Mucosa of rectum (tissue), 2 donors: ENCODE measurements at regions not wholly inside any gene's neighbourhood (a gene's known extent, or its start where the extent isn't known, plus 50 kb on each side); places are given as distances from the start of the nearest gene placed in this dataset.

Experiments used
- H3K27ac ChIP-seq, 2 donors: one replicate each; pipeline ENCODE4 v1.7.0; 2013; ENCODE audit warnings: inconsistent platforms in 2 of 2, low read depth in 2 of 2, low read length in 2 of 2
- H3K27me3 ChIP-seq, 2 donors: one replicate each; pipeline ENCODE4 v1.7.0; 2013; ENCODE audit warnings: low read length in 2 of 2; ENCODE audit not compliant: control insufficient read depth in 2 of 2, insufficient read depth in 2 of 2
- H3K36me3 ChIP-seq, 2 donors: one replicate each; pipeline ENCODE4 v1.7.0; 2013; ENCODE audit warnings: low read length in 2 of 2; ENCODE audit not compliant: control insufficient read depth in 2 of 2, insufficient read depth in 2 of 2
- H3K4me1 ChIP-seq, 2 donors: one replicate each; pipeline ENCODE4 v1.7.0; 2013; ENCODE audit warnings: low read length in 2 of 2, mild to moderate bottlenecking in 1 of 2; ENCODE audit not compliant: control insufficient read depth in 2 of 2, insufficient read depth in 2 of 2
- H3K4me3 ChIP-seq, 2 donors: one replicate each; pipeline ENCODE4 v1.7.0; 2013; ENCODE audit warnings: low read length in 2 of 2
- H3K9ac ChIP-seq, 2 donors: one replicate each; pipeline ENCODE4 v1.7.0; 2013; ENCODE audit warnings: low read length in 2 of 2, low read depth in 1 of 2, mild to moderate bottlenecking in 1 of 2
- H3K9me3 ChIP-seq, 2 donors: one replicate each; pipeline ENCODE4 v1.7.0; 2013; ENCODE audit warnings: low read length in 2 of 2; ENCODE audit not compliant: control insufficient read depth in 2 of 2
- donor health status: healthy.
- donor health status: Normal muscosa, but diverticular disease.

DNA sequence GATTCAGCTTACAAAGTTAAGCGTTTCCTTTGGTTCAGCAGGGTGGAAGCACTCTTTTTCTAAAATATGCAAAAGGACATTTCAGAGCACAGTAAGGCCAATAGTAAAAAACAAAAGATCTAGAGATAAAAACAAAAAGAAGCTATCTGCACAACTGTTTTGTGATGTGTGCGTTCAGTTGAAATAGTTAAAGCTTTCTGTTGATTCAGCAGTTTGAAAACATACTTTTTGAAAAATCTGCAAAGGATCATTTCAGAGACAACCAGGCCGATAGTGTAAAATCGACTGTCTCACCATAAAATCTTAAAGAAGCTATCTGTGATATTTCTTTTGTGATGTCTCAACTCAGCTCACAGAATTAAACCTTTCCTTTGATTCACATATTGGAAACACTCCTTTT lies 300.0 kb upstream of the ALG10B start:
- H3K9ac ChIP-seq: no peak overlapping the region
- no peak overlapping the region for H3K4me3 ChIP-seq
- no peaks in the 10 kb centered on the region for H3K27me3 ChIP-seq
- no peaks in the 10 kb centered on the region for H3K36me3 ChIP-seq
- H3K27ac ChIP-seq: no peak overlapping the region
- H3K9me3 ChIP-seq: peaks cover 8% of the 10 kb centered on the region in 2 donors
- no peaks in the 10 kb centered on the region for H3K4me1 ChIP-seq

DNA sequence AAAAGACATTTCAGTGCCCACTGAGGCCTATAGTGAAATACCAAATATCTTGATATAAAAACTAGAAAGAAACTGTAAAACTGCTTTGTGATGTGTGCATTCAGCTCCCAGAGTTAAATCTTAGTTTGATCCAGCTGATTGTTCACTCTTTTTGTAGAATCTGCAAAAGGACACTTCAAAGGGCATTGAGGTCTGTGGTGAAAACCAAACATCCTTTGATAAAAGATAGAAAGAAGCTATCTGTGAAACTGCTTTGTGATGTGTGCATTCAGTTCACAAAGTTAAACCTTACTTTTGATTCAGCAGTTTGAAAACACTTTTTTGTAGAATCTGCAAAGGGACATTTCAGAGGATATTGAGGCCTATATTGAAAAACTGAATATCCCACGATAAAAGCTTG lies 290.7 kb upstream of the ALG10B start:
- Histone ChIP-seq H3K4me3 (no peak overlapping the region), H3K36me3 (no peaks in the 10 kb centered on the region), H3K9ac (no peak overlapping the region), H3K27ac (no peak overlapping the region), H3K9me3 (peaks cover 0 to 10% of the 10 kb centered on the region in 2 donors), H3K4me1 (no peaks in the 10 kb centered on the region), H3K27me3 (no peaks in the 10 kb centered on the region)

DNA sequence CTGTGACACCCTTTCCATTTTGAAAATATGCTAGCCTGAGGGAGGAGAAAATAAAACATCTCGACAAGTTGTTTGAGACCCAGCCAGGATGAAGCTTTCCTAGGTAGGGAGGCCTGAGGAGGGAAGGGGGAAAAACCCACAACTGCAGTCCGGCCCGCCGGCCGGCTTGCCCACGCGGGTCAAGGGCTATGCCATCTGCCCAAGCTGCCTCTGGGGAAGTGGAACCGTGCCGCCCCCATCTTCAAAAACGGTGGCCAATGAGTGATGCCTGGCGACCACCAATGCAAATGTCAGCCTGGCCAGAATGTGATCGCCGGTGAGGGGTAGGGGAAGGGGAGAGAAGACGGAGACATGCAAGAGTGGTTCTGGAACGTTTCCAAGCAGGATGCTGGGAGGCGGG lies 263.5 kb upstream of the ALG10B start:
- Histone ChIP-seq H3K36me3 (no peaks in the 10 kb centered on the region), H3K4me1 (no peaks in the 10 kb centered on the region), H3K27ac (no peak overlapping the region), H3K9ac (no peak overlapping the region), H3K9me3 (peaks cover 0 to 3% of the 10 kb centered on the region in 2 donors), H3K27me3 (no peaks in the 10 kb centered on the region), H3K4me3 (no peak overlapping the region)

DNA sequence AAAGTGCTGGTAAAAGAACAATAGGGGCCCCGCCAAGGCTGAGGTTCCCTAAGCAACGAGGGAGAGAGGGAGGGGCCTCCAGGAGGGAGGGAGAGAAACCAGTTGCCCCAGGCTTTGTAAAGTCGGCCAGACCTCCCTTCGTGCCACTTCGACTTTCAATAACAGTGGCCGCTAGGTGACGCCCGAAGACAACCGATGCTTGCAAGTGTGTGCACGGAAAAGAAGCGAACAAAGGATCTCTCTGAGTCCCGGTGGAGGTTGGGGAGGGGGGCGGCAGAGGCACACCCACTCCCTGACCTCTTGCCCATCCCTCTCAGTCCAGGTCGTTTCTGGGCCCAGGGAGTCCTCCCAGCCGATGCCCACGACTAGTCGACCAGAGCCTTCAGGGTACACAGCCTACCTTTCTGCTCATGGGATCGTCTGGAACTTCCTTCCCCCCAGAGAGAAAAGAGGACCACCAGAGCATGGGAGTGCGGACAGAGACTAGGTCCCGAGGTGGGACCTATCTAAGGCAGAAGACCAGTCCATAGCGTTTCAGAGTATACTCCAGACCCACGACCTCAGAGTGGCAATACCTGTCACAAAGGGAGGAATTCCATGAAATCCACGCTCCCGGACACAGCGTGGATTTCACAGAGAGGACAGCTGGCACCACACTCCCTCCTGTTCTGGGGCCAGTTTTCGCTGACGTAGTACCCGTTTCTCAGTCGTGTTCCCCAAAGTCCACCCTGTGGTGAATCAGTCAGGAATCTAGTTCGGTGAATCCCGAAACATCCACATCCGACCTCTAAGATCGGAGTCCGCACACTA lies 262.7 kb upstream of the ALG10B start:
- H3K4me3 ChIP-seq: no peak overlapping the region

DNA sequence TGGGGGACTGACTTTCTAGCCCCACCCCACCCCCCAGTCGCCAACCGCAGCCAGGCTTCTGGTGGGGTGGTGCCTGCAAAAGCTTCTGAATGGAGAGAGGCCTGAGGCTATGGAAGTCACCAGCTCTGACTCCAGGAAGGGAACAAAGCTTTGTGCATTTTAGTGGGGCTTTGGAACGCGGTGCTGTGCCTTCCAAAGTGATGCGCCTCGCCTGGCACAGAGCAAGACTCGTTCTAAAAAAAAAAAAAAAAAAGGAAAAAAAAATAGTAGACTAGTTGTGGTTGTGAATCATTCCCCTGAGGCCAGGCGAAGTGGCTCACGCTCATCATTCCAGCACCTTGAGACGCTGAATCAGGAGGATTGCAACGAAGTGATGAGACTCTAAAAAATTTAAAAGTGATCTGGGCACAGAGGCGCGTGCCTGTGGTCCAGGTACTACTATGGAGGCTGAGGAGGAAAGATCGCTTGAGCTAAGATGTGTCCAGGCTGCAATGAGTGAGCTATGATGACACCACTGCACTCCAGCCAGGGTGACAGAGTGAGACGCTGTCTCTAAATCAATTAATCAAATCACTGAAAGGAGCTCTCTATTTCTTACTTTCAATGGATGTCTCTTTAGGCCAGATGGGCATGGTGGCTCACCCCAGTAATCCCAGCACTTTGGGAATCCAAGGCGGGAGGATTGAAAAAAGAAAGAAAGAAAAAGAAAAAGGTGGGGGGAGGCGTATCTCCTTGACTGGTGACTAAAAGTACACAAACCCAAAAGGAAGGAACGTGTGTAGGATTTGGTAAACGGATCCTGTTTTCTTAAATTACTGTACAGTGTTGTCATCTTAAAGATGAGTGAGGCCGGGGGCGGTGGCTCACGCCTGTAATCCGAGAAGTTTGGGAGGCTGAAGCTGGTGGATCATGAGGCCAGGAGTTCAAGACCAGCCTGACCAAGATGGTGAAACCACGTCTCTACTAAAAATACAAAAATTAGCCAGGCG lies 259.6 kb upstream of the ALG10B start:
- Histone ChIP-seq H3K4me3 (no peak overlapping the region), H3K9me3 (no peaks in the 10 kb centered on the region), H3K9ac (no peak overlapping the region), H3K4me1 (no peaks in the 10 kb centered on the region), H3K27me3 (no peaks in the 10 kb centered on the region), H3K36me3 (no peaks in the 10 kb centered on the region), H3K27ac (no peak overlapping the region)

More for the DNA sequence above, 262.7 kb upstream of the ALG10B start:
- H3K36me3 ChIP-seq: no peaks in the 10 kb centered on the region
- H3K27me3 ChIP-seq: no peaks in the 10 kb centered on the region
- no peak overlapping the region for H3K27ac ChIP-seq
- no peak overlapping the region for H3K9ac ChIP-seq
- peaks cover 0 to 3% of the 10 kb centered on the region in 2 donors for H3K9me3 ChIP-seq
- H3K4me1 ChIP-seq: no peaks in the 10 kb centered on the region

DNA sequence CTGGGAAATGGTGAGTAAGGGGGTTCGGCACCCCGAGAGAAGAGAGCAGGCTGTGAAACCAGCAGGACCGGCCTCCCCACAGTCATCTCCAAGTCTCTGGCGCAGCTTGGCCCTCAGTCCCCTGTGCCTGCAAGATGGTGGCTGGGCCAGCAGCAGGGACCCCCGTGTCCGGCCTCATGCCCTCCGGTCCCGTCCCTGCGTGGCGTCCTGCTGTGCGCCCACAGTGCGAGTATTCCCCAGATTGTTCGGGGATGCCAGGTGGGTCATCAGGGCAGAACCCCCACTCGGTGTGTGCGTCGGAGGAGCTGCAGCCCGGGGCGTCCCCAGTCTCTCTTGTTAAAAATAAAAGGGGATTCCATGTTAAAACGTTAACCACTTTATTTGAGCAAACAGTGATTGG lies 216.9 kb upstream of the ALG10B start:
- no peaks in the 10 kb centered on the region for H3K27me3 ChIP-seq

DNA sequence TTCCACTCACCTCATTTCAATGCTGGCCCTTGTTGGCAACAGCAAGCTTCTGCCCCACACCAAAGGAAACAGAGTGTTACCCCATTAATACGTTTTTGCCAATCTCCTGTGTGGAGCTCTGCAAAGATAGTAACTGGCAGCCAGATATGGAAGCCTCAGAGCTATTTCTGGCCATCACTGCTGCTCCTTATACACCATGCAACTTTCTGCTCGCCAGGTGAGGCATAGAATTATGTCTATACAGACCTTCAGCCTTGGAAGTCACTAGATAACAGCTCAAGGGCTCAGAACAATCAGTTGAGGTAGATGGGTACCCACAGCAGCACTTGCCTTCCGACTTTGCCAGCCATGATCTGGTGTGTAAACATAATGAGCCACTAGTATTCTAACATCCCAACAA lies 214.8 kb upstream of the ALG10B start:
- Histone ChIP-seq H3K4me1 (no peaks in the 10 kb centered on the region), H3K9me3 (no peaks in the 10 kb centered on the region), H3K36me3 (no peaks in the 10 kb centered on the region), H3K9ac (no peak overlapping the region), H3K4me3 (no peak overlapping the region), H3K27ac (no peak overlapping the region), H3K27me3 (no peaks in the 10 kb centered on the region)

More for the DNA sequence above, 216.9 kb upstream of the ALG10B start:
- H3K4me1 ChIP-seq: no peaks in the 10 kb centered on the region
- H3K4me3 ChIP-seq: no peak overlapping the region
- no peaks in the 10 kb centered on the region for H3K9me3 ChIP-seq
- H3K27ac ChIP-seq: no peak overlapping the region
- H3K9ac ChIP-seq: no peak overlapping the region
- H3K36me3 ChIP-seq: no peaks in the 10 kb centered on the region

DNA sequence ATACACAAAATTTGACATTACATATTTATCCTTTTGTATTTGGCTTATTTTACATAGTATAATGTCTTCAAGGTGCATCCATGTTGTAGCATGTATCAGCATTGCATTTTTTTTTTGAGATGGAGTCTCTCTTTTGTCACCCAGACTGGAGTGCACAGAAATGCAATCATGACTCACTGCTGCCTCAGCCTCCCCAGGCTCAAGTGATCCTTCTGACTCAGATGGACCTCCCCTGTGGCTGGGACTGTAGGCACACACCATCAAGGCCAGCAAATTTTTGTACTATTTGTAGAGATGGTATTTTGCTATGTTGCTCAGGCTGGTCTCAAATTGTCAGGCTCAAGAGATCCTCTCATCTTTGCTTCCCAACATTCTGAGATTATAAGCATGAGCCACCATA lies 214.4 kb upstream of the ALG10B start:
- Histone ChIP-seq H3K36me3 (no peaks in the 10 kb centered on the region), H3K9me3 (no peaks in the 10 kb centered on the region), H3K9ac (no peak overlapping the region), H3K27ac (no peak overlapping the region), H3K4me1 (no peaks in the 10 kb centered on the region), H3K27me3 (no peaks in the 10 kb centered on the region), H3K4me3 (no peak overlapping the region)

DNA sequence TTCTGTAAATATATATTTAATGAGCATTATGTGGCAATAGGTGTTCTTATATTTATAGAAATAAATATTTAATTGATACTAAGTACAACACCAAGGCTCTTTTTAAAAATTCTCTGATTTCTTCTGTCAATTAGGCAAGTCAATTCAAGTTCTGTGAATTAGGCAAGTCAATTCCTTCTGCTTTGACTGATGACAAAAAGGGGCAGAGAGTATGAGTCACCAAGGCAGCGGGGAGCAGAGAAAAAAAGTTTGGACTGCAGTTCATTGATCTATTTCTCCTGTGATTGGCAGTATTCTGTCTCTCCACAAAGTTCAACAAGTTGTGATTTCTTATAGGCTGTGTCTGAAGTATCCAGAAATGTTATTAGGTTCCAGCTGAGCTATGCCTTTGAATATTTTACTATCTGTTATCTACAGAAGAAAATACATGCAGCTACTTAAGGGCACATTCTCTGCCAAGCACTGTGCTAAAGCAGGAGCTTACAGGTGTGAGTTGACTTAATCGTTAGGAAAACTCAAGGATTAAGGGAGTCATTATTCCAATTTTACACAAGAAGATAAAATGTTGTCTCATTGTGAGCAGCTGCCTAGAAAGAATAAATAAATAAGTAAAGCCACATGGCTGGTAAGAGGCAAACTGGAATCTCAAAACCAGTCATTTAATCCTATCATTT lies 206.4 kb upstream of the ALG10B start:
- Histone ChIP-seq H3K27me3 (no peaks in the 10 kb centered on the region), H3K4me3 (no peak overlapping the region), H3K36me3 (no peaks in the 10 kb centered on the region), H3K9ac (no peak overlapping the region), H3K27ac (no peak overlapping the region), H3K9me3 (no peaks in the 10 kb centered on the region), H3K4me1 (no peaks in the 10 kb centered on the region)

DNA sequence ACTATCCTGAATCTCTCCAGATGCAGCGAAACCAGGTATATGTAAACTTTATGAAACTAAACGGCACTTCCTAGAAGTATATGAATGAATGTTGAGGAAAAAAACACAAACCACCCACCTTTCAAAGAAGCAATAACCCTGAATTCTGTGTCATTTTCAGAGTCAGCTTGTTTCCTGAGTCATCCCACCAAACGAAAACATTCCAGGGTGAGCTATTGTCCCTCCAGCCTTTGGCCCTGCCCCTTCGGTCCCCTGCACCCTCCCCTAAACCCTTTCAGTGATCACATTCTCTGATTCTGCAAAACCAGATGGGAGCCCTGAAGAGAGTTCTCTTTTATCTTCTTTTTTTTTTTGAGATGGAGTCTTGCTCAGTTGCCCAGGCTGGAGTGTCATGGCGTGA lies 202.6 kb upstream of the ALG10B start:
- Histone ChIP-seq H3K27ac (no peak overlapping the region), H3K27me3 (no peaks in the 10 kb centered on the region), H3K9ac (no peak overlapping the region), H3K4me3 (no peak overlapping the region), H3K4me1 (no peaks in the 10 kb centered on the region), H3K9me3 (no peaks in the 10 kb centered on the region), H3K36me3 (no peaks in the 10 kb centered on the region)
